SK-N-SH treated with all-trans-retinoic acid at 6 μM for 48 hours (cell line): ENCODE measurements at regions not wholly inside any gene's neighbourhood (a gene's known extent, or its start where the extent isn't known, plus 50 kb on each side); places are given as distances from the start of the nearest gene placed in this dataset.

Experiments used
- ATAC-seq: fragments of 200-7000 bp; cut with Tn5 transposase; 3 replicates; pipeline ENCODE4 v1.9.1; 2020; ENCODE audit warnings: mild to moderate bottlenecking, moderate library complexity
- BACH2 ChIP-seq: fragments of 250-450 bp; sonication (Bioruptor Pico); IDR thresholded peaks from 2 replicates; pipeline ENCODE4 v1.9.0; 2021; ENCODE audit warnings: mild to moderate bottlenecking, borderline replicate concordance
- CREB5 ChIP-seq: fragments of 250-450 bp; sonication (Bioruptor Pico); IDR thresholded peaks from 2 replicates; pipeline ENCODE4 v1.5.1; 2020; ENCODE audit warnings: low read depth, mild to moderate bottlenecking, moderate library complexity
- CSDC2 ChIP-seq: fragments of 250-450 bp; sonication (Bioruptor Pico); IDR thresholded peaks from 2 replicates; pipeline ENCODE4 v1.5.0; 2020; ENCODE audit warnings: mild to moderate bottlenecking, moderate library complexity
- ESRRG ChIP-seq: fragments of 250-450 bp; sonication (Bioruptor Pico); IDR thresholded peaks from 2 replicates; pipeline ENCODE4 v1.6.1; 2021; ENCODE audit warnings: mild to moderate bottlenecking
- GLIS3 ChIP-seq: fragments of 250-450 bp; sonication (Bioruptor Pico); IDR thresholded peaks from 2 replicates; pipeline ENCODE4 v1.5.0; 2020; ENCODE audit warnings: mild to moderate bottlenecking, moderate library complexity
- ISL1 ChIP-seq: fragments of 250-450 bp; sonication (Bioruptor Pico); IDR thresholded peaks from 2 replicates; pipeline ENCODE4 v2.1.2; 2022; ENCODE audit warnings: mild to moderate bottlenecking, moderate library complexity
- OSR1 ChIP-seq: fragments of 250-450 bp; sonication (Bioruptor Pico); IDR thresholded peaks from 2 replicates; pipeline ENCODE4 v1.8.0; 2022; ENCODE audit warnings: moderate library complexity, mild to moderate bottlenecking, inconsistent platforms
- PPARA ChIP-seq: fragments of 250-450 bp; sonication (Bioruptor Pico); IDR thresholded peaks from 2 replicates; pipeline ENCODE4 v1.5.0; 2020; ENCODE audit warnings: mild to moderate bottlenecking, borderline replicate concordance
- RARB ChIP-seq: fragments of 250-450 bp; sonication (Bioruptor Pico); IDR thresholded peaks from 2 replicates; pipeline ENCODE4 v1.8.0; 2021; ENCODE audit warnings: mild to moderate bottlenecking, moderate library complexity
- TCF4 ChIP-seq: fragments of 250-450 bp; sonication (Bioruptor Pico); IDR thresholded peaks from 2 replicates; pipeline ENCODE4 v1.8.0; 2021; ENCODE audit warnings: mild to moderate bottlenecking, moderate library complexity, borderline replicate concordance
- TOX ChIP-seq: fragments of 250-450 bp; sonication (Bioruptor Pico); IDR thresholded peaks from 2 replicates; pipeline ENCODE4 v1.8.0; 2021; ENCODE audit warnings: mild to moderate bottlenecking, moderate library complexity, borderline replicate concordance
- ZC3H10 ChIP-seq: fragments of 250-450 bp; sonication (Bioruptor Pico); IDR thresholded peaks from 2 replicates; pipeline ENCODE4 v1.5.1; 2021; ENCODE audit warnings: mild to moderate bottlenecking, moderate library complexity
- ZFP3 ChIP-seq: fragments of 250-450 bp; sonication (Bioruptor Pico); IDR thresholded peaks from 2 replicates; pipeline ENCODE4 v1.5.0; 2020; ENCODE audit warnings: mild to moderate bottlenecking, moderate library complexity
- ZFP30 ChIP-seq: fragments of 450-650 bp; formaldehyde crosslinking; IDR thresholded peaks from 2 replicates; pipeline ENCODE4 v1.5.0; 2022; ENCODE audit warnings: mild to moderate bottlenecking, moderate library complexity
- ZNF565 ChIP-seq: fragments of 450-650 bp; formaldehyde crosslinking; conservative IDR thresholded peaks from 2 replicates; pipeline ENCODE4 v1.5.0; 2020; ENCODE audit warnings: low read depth, mild to moderate bottlenecking, moderate library complexity
- ZNF70 ChIP-seq: fragments of 450-650 bp; formaldehyde crosslinking; IDR thresholded peaks from 2 replicates; pipeline ENCODE4 v1.5.0; 2020; ENCODE audit warnings: mild to moderate bottlenecking, moderate library complexity
- ZNF8 ChIP-seq: fragments of 450-650 bp; formaldehyde crosslinking; IDR thresholded peaks from 2 replicates; pipeline ENCODE4 v1.5.0; 2020; ENCODE audit warnings: mild to moderate bottlenecking, moderate library complexity
- TF ChIP-seq, protein P1 (sequence below): fragments of 250-450 bp; sonication (Bioruptor Pico); IDR thresholded peaks from 2 replicates; pipeline ENCODE4 v1.5.1; 2021; ENCODE audit warnings: mild to moderate bottlenecking, moderate library complexity
- TF ChIP-seq, protein P2 (sequence below): fragments of 250-450 bp; sonication (Bioruptor Pico); IDR thresholded peaks from 2 replicates; pipeline ENCODE4 v1.8.0; 2021; ENCODE audit warnings: low read depth, mild to moderate bottlenecking, moderate library complexity, borderline replicate concordance
- TF ChIP-seq, protein P3 (sequence below): fragments of 250-450 bp; sonication (Bioruptor Pico); IDR thresholded peaks from 2 replicates; pipeline ENCODE4 v1.5.0; 2020; ENCODE audit warnings: mild to moderate bottlenecking, moderate library complexity

- no peak for ATAC-seq
- TF ChIP-seq, protein P1, sequence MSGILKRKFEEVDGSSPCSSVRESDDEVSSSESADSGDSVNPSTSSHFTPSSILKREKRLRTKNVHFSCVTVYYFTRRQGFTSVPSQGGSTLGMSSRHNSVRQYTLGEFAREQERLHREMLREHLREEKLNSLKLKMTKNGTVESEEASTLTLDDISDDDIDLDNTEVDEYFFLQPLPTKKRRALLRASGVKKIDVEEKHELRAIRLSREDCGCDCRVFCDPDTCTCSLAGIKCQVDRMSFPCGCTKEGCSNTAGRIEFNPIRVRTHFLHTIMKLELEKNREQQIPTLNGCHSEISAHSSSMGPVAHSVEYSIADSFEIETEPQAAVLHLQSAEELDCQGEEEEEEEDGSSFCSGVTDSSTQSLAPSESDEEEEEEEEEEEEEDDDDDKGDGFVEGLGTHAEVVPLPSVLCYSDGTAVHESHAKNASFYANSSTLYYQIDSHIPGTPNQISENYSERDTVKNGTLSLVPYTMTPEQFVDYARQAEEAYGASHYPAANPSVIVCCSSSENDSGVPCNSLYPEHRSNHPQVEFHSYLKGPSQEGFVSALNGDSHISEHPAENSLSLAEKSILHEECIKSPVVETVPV: no peak
- no peak for TF ChIP-seq ZNF565
- TF ChIP-seq PPARA: no peak
- TF ChIP-seq RARB (CRISPR knock-in tag): no peak
- TF ChIP-seq OSR1 (CRISPR knock-in tag): no peak
- TF ChIP-seq ZNF8: no peak
- TF ChIP-seq ZFP3 (CRISPR knock-in tag): no peak
- TF ChIP-seq, protein P2, sequence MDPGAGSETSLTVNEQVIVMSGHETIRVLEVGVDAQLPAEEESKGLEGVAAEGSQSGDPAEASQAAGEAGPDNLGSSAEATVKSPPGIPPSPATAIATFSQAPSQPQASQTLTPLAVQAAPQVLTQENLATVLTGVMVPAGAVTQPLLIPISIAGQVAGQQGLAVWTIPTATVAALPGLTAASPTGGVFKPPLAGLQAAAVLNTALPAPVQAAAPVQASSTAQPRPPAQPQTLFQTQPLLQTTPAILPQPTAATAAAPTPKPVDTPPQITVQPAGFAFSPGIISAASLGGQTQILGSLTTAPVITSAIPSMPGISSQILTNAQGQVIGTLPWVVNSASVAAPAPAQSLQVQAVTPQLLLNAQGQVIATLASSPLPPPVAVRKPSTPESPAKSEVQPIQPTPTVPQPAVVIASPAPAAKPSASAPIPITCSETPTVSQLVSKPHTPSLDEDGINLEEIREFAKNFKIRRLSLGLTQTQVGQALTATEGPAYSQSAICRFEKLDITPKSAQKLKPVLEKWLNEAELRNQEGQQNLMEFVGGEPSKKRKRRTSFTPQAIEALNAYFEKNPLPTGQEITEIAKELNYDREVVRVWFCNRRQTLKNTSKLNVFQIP: no peak
- TF ChIP-seq BACH2 (CRISPR knock-in tag): no peak
- no peak for TF ChIP-seq CSDC2 (CRISPR knock-in tag)
- TF ChIP-seq ISL1 (CRISPR knock-in tag): no peak
- TF ChIP-seq ZFP30: no peak
- no peak for TF ChIP-seq TOX (CRISPR knock-in tag)
- TF ChIP-seq, protein P3, sequence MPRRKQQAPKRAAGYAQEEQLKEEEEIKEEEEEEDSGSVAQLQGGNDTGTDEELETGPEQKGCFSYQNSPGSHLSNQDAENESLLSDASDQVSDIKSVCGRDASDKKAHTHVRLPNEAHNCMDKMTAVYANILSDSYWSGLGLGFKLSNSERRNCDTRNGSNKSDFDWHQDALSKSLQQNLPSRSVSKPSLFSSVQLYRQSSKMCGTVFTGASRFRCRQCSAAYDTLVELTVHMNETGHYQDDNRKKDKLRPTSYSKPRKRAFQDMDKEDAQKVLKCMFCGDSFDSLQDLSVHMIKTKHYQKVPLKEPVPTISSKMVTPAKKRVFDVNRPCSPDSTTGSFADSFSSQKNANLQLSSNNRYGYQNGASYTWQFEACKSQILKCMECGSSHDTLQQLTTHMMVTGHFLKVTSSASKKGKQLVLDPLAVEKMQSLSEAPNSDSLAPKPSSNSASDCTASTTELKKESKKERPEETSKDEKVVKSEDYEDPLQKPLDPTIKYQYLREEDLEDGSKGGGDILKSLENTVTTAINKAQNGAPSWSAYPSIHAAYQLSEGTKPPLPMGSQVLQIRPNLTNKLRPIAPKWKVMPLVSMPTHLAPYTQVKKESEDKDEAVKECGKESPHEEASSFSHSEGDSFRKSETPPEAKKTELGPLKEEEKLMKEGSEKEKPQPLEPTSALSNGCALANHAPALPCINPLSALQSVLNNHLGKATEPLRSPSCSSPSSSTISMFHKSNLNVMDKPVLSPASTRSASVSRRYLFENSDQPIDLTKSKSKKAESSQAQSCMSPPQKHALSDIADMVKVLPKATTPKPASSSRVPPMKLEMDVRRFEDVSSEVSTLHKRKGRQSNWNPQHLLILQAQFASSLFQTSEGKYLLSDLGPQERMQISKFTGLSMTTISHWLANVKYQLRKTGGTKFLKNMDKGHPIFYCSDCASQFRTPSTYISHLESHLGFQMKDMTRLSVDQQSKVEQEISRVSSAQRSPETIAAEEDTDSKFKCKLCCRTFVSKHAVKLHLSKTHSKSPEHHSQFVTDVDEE (CRISPR knock-in tag): no peak
- no peak for TF ChIP-seq CREB5 (CRISPR knock-in tag)
- no peak for TF ChIP-seq GLIS3 (CRISPR knock-in tag)
- no peak for TF ChIP-seq ESRRG (CRISPR knock-in tag)
- TF ChIP-seq ZNF70 (CRISPR knock-in tag): no peak
Measured at GRCh38 chr20:43862438-43862837, 52.2 kb upstream of the TOX2 start.

GRCh38 chr20:43859994-43860393 lies 54.7 kb upstream of the TOX2 start:
- no peak for ATAC-seq
- TF ChIP-seq RARB (CRISPR knock-in tag) (no peak), ZC3H10 (no peak), TCF4 (peak; percentile 92), ISL1 (CRISPR knock-in tag) (peak; percentile 64; the same call in 1 of the 2 replicates), PPARA (no peak), ESRRG (CRISPR knock-in tag) (no peak), GLIS3 (CRISPR knock-in tag) (no peak)
- TF ChIP-seq, protein P3 (CRISPR knock-in tag): peak; percentile 88
- TF ChIP-seq, protein P2: no peak
